HG03108 (cell line): ENCODE measurements at regions not wholly inside any gene's neighbourhood (a gene's known extent, or its start where the extent isn't known, plus 50 kb on each side); places are given as distances from the start of the nearest gene placed in this dataset.

Experiments
- ATAC-seq: cut with Tn5 transposase; IDR thresholded peaks from one replicate; pipeline ENCODE4 v1.9.1; 2021; ENCODE audit warnings: moderate library complexity; ENCODE audit not compliant: unreplicated experiment

GRCh38 chr6:29884261-29884660, 56.6 kb downstream of the HLA-G start:
- ATAC-seq: no peak

DNA sequence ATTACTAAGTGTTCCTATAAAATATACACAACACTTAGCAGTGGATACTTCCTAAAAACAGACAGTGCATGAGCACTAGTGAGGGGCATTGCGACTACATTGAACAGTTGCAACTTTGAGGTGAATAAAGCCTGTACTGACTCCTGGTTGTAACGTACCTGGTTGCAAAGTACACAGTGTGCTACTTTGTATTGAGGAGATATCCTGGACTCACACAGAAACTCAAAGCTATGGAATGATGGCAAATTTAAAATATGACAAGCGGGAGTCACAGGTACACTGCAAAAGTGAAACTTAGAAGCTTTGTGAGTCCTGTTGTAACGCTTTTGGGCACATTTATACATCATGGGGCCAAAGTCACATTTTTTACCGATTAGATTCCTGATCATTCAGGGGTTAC, 55.6 kb upstream of the HLA-A start:
- ATAC-seq: no peak

DNA sequence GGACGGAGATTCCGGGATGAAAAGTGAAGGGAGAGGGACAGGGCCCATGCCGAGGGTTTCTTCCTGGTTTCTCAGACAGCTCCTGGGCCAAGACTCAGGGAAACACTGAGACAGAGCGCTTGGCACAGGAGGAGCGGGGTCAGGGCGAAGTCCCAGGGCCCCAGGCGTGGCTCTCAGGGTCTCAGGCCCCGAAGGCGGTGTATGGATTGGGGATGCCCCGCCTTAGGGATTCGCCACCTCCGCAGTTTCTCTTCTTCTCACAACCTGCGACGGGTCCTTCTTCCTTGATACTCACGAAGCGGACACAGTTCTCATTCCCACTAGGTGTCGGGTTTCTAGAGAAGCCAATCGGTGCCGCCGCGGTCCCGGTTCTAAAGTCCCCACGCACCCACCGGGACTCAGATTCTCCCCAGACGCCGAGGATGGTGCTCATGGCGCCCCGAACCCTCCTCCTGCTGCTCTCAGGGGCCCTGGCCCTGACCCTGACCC, 55.0 kb upstream of the HLA-A start:
- peak; percentile 19 for ATAC-seq

- ATAC-seq: peak; percentile 72
These were observed 54.2 kb upstream of the HLA-A start for GRCh38 chr6:29887819-29888776.
